Uterus (tissue), 3 donors: ENCODE measurements at regions not wholly inside any gene's neighbourhood (a gene's known extent, or its start where the extent isn't known, plus 50 kb on each side); places are given as distances from the start of the nearest gene placed in this dataset.

Experiments
- DNase-seq, 2 donors: peaks; one replicate each; pipeline ENCODE4 v3.0.0-alpha.2; 2019 to 2020
- H3K27ac ChIP-seq, 2 donors: fragments of 200-600 bp; sonication (generic); 1 replicate in 1 of 2; 2 replicates in 1 of 2; pipeline ENCODE4 v1.5.1; 2016 to 2018
- H3K27me3 ChIP-seq, 2 donors: fragments of 200-600 bp; sonication (generic); one replicate each; pipeline ENCODE4 v1.5.1; 2018 to 2019; ENCODE audit warnings: control low read depth in 1 of 2
- H3K36me3 ChIP-seq, 2 donors: fragments of 200-600 bp; sonication (generic); one replicate each; pipeline ENCODE4 v1.5.1; 2019; ENCODE audit warnings: control low read depth in 1 of 2
- H3K4me1 ChIP-seq, 2 donors: fragments of 200-600 bp; sonication (generic); one replicate each; pipeline ENCODE4 v1.5.1; 2018 to 2019; ENCODE audit warnings: control low read depth in 1 of 2
- H3K4me3 ChIP-seq, 2 donors: fragments of 200-600 bp; sonication (generic); 1 replicate in 1 of 2; 2 replicates in 1 of 2; pipeline ENCODE4 v1.5.1; 2018 to 2019; ENCODE audit warnings: mild to moderate bottlenecking in 1 of 2
- H3K9me3 ChIP-seq, 2 donors: fragments of 200-600 bp; sonication (generic); one replicate each; pipeline ENCODE4 v1.5.1; 2019; ENCODE audit warnings: control low read depth in 1 of 2
- CTCF ChIP-seq, 4 experiments: fragments of 200-600 bp in 2 of 4; fragments of 450-650 bp in 2 of 4; sonication (generic) in 2 of 4; IDR thresholded peaks; one replicate each; pipeline ENCODE4 v1.5.1; 2016 to 2019; ENCODE audit warnings: antibody characterized with exemption in 4 of 4, mild to moderate bottlenecking in 2 of 4, moderate library complexity in 1 of 4
- POLR2A ChIP-seq, 2 donors: fragments of 450-650 bp; IDR thresholded peaks; one replicate each; pipeline ENCODE4 v1.6.1; 2016; ENCODE audit warnings: antibody characterized with exemption in 2 of 2, mild to moderate bottlenecking in 1 of 2, moderate library complexity in 1 of 2
- intact Hi-C: fragments of 100-400 bp; cut with DNase I; formaldehyde crosslinking; loops from one replicate; pipeline ENCODE4 v1.15.1; 2023; ENCODE audit warnings: low total_unique reads
- donor health status: DM: yes; HTN: yes; CAD: no.

- H3K36me3 ChIP-seq = no peaks in the 10 kb centered on the region
- H3K4me3 ChIP-seq = no peak overlapping the region
- no peak overlapping the region for H3K27ac ChIP-seq
- no peak for DNase-seq
- no peak for TF ChIP-seq CTCF (IDR thresholded peaks at IDR 0.05)
- TF ChIP-seq POLR2A (IDR thresholded peaks at IDR 0.05) = no peak
- H3K9me3 ChIP-seq = no peaks in the 10 kb centered on the region
- H3K4me1 ChIP-seq = no peaks in the 10 kb centered on the region
- intact Hi-C loops = no loop called here
- no peaks in the 10 kb centered on the region for H3K27me3 ChIP-seq
These were observed 349.9 kb upstream of the ZNF507 start for GRCh38 chr19:31995546-31995945.

- Histone ChIP-seq H3K36me3 (no peaks in the 10 kb centered on the region), H3K4me1 (no peaks in the 10 kb centered on the region), H3K9me3 (no peaks in the 10 kb centered on the region), H3K4me3 (no peak overlapping the region), H3K27ac (no peak overlapping the region), H3K27me3 (no peaks in the 10 kb centered on the region)
- intact Hi-C loops = no loop called here
- TF ChIP-seq POLR2A (IDR thresholded peaks at IDR 0.05) (no peak), CTCF (IDR thresholded peaks at IDR 0.05) (no peak)
- DNase-seq = no peak
These were observed 335.3 kb upstream of the ZNF507 start for GRCh38 chr19:32010071-32010470.

GRCh38 chr19:32012206-32012605, 333.2 kb upstream of the ZNF507 start:
- TF ChIP-seq CTCF (IDR thresholded peaks at IDR 0.05) (no peak), POLR2A (IDR thresholded peaks at IDR 0.05) (no peak)
- Histone ChIP-seq H3K36me3 (no peaks in the 10 kb centered on the region), H3K27me3 (no peaks in the 10 kb centered on the region), H3K4me3 (no peak overlapping the region), H3K4me1 (no peaks in the 10 kb centered on the region), H3K9me3 (no peaks in the 10 kb centered on the region), H3K27ac (no peak overlapping the region)
- no peak for DNase-seq
- intact Hi-C loops = no loop called here

- Histone ChIP-seq H3K4me3 (no peak overlapping the region), H3K27ac (no peak overlapping the region), H3K36me3 (no peaks in the 10 kb centered on the region), H3K27me3 (no peaks in the 10 kb centered on the region), H3K4me1 (no peaks in the 10 kb centered on the region), H3K9me3 (no peaks in the 10 kb centered on the region)
- intact Hi-C loops = no loop called here
- DNase-seq = no peak
- TF ChIP-seq CTCF (IDR thresholded peaks at IDR 0.05) = no peak
These were observed 332.4 kb upstream of the ZNF507 start for GRCh38 chr19:32012886-32013631.

- TF ChIP-seq CTCF (IDR thresholded peaks at IDR 0.05) = no peak
- no peak for TF ChIP-seq POLR2A (IDR thresholded peaks at IDR 0.05)
- H3K27me3 ChIP-seq = no peaks in the 10 kb centered on the region
- no peak overlapping the region for H3K4me3 ChIP-seq
- intact Hi-C loops = no loop called here
- peak in 1 of 2 donors; percentile 55 for DNase-seq
- H3K36me3 ChIP-seq = no peaks in the 10 kb centered on the region
- no peaks in the 10 kb centered on the region for H3K4me1 ChIP-seq
- H3K27ac ChIP-seq = peak overlapping the region; percentile 64 to 78
- no peaks in the 10 kb centered on the region for H3K9me3 ChIP-seq
These were observed 328.0 kb upstream of the ZNF507 start for GRCh38 chr19:32017176-32017953.
